Osteoblast (primary cell): ENCODE measurements at regions not wholly inside any gene's neighbourhood (a gene's known extent, or its start where the extent isn't known, plus 50 kb on each side); places are given as distances from the start of the nearest gene placed in this dataset.

Experiments used
- DNase-seq: peaks from one replicate; pipeline ENCODE4 v3.0.0; 2011; ENCODE audit warnings: low spot score, mixed read lengths; ENCODE audit not compliant: insufficient read length; ENCODE audit errors: missing footprints
- H2AFZ ChIP-seq: 2 replicates; pipeline ENCODE4 v1.6.0; 2011; ENCODE audit warnings: mild to moderate bottlenecking, low read length
- H3K27ac ChIP-seq: 2 replicates; pipeline ENCODE4 v1.5.1; 2011; ENCODE audit warnings: mild to moderate bottlenecking, low read depth, low read length, moderate library complexity
- H3K27me3 ChIP-seq: 2 replicates; pipeline ENCODE4 v1.6.0; 2012; ENCODE audit warnings: mild to moderate bottlenecking, control low read depth, inconsistent platforms, low read length, moderate library complexity; ENCODE audit not compliant: insufficient read depth
- H3K36me3 ChIP-seq: 2 replicates; pipeline ENCODE4 v1.5.1; 2011; ENCODE audit warnings: mild to moderate bottlenecking, low read length, control low read depth, moderate library complexity; ENCODE audit not compliant: insufficient read depth
- H3K4me1 ChIP-seq: 2 replicates; pipeline ENCODE4 v1.5.1; 2011; ENCODE audit warnings: mild to moderate bottlenecking, low read length, control low read depth, moderate library complexity; ENCODE audit not compliant: insufficient read depth
- H3K4me2 ChIP-seq: 2 replicates; pipeline ENCODE4 v1.6.0; 2011; ENCODE audit warnings: mild to moderate bottlenecking, low read length; ENCODE audit not compliant: insufficient read depth
- H3K4me3 ChIP-seq: fragments of 200-600 bp; sonication (generic); 3 replicates; pipeline ENCODE4 v1.5.1; 2012; ENCODE audit warnings: mild to moderate bottlenecking, low read length, inconsistent platforms; ENCODE audit not compliant: insufficient read depth
- H3K79me2 ChIP-seq: 2 replicates; pipeline ENCODE4 v1.6.0; 2012; ENCODE audit warnings: mild to moderate bottlenecking, low read length, control low read depth, inconsistent platforms; ENCODE audit not compliant: insufficient read depth
- H3K9me3 ChIP-seq: 2 replicates; pipeline ENCODE4 v1.5.1; 2011; ENCODE audit warnings: low read depth, low read length, control low read depth
- H4K20me1 ChIP-seq: 2 replicates; pipeline ENCODE4 v1.6.0; 2012; ENCODE audit warnings: mild to moderate bottlenecking, low read length, control low read depth; ENCODE audit not compliant: insufficient read depth
- TF ChIP-seq, protein P1 (sequence below): IDR thresholded peaks from 2 replicates; pipeline ENCODE4 v1.5.1; 2011; ENCODE audit warnings: mild to moderate bottlenecking, low read depth, low read length, moderate library complexity; ENCODE audit errors: extremely low read depth

DNA sequence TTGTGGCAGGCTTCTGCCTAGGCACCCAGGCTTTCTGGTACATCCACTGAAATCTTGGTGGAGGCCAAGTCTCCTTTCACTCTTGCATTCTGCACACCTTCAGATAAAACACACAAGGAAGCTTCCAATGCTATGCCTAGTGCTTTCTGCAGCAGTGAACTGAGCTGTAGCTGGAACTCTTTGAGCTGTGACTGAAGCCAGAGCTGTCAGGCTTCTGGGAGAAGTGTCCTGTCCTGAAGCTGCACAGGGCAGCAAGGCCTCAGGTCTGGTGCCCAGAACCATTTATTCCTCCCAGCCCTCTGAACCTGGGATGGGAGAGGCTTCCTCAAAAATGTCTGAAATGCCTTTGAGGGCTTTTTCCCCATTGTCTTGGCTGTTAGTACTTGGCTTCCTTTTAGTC lies 941.7 kb downstream of the LRFN5 start:
- no peak overlapping the region for H2AFZ ChIP-seq
- DNase-seq: no peak
- H3K36me3 ChIP-seq: no peaks in the 10 kb centered on the region
- H3K4me2 ChIP-seq: no peak overlapping the region
- no peak overlapping the region for H3K4me3 ChIP-seq
- H3K27ac ChIP-seq: no peak overlapping the region
- TF ChIP-seq, protein P1, sequence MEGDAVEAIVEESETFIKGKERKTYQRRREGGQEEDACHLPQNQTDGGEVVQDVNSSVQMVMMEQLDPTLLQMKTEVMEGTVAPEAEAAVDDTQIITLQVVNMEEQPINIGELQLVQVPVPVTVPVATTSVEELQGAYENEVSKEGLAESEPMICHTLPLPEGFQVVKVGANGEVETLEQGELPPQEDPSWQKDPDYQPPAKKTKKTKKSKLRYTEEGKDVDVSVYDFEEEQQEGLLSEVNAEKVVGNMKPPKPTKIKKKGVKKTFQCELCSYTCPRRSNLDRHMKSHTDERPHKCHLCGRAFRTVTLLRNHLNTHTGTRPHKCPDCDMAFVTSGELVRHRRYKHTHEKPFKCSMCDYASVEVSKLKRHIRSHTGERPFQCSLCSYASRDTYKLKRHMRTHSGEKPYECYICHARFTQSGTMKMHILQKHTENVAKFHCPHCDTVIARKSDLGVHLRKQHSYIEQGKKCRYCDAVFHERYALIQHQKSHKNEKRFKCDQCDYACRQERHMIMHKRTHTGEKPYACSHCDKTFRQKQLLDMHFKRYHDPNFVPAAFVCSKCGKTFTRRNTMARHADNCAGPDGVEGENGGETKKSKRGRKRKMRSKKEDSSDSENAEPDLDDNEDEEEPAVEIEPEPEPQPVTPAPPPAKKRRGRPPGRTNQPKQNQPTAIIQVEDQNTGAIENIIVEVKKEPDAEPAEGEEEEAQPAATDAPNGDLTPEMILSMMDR: no peak
- no peaks in the 10 kb centered on the region for H3K4me1 ChIP-seq
- H3K27me3 ChIP-seq: no peaks in the 10 kb centered on the region
- no peaks in the 10 kb centered on the region for H3K9me3 ChIP-seq
- no peaks in the 10 kb centered on the region for H3K79me2 ChIP-seq
- H4K20me1 ChIP-seq: no peaks in the 10 kb centered on the region

DNA sequence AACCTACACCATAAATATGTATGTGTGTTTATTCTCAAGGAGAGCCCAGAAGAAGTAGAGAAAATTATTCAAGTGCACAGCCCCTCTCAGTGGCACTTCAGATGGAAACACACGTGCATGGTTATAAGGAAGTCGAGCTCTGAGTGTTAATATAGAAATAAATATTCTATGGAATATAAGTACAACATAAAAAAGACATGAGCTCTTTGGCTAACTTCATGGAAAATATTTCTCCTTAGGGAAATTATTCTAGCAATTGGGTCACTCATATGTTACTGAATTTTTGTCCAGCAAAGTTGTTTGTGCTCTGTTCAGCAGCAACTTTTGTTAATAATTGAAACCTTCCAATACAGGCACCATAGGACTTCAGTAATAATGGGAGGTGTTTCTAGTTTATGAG lies 939.0 kb downstream of the LRFN5 start:
- Histone ChIP-seq H3K4me3 (no peak overlapping the region), H3K27ac (no peak overlapping the region), H4K20me1 (no peaks in the 10 kb centered on the region), H3K79me2 (no peaks in the 10 kb centered on the region), H2AFZ (no peak overlapping the region), H3K27me3 (no peaks in the 10 kb centered on the region), H3K36me3 (no peaks in the 10 kb centered on the region), H3K4me2 (no peak overlapping the region), H3K4me1 (no peaks in the 10 kb centered on the region), H3K9me3 (no peaks in the 10 kb centered on the region)
- no peak for DNase-seq
- TF ChIP-seq, protein P1: no peak

DNA sequence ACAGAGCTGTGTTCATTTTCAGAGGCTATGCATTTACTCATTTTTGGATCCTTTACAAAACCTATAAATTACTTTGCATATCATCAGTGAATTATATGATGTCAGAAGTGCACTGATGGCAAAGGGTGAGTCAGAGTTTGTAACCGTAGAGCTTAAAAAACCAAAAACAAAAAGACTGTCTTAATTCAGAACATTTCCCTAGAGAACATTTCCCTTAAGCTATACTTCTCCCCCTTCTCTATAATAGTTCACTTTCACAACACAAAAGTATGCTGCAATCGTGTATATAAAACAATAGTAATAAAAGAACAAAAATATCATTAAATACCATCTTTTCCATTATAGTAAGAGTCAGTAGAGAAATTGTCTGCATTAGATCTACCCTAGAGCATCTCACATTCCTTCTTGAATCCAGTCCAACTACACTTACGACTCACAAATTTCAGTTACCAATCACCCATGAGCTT lies 934.9 kb downstream of the LRFN5 start:
- no peak overlapping the region for H2AFZ ChIP-seq
- H3K9me3 ChIP-seq: no peaks in the 10 kb centered on the region
- no peaks in the 10 kb centered on the region for H3K4me1 ChIP-seq
- H3K4me2 ChIP-seq: no peak overlapping the region
- H4K20me1 ChIP-seq: no peaks in the 10 kb centered on the region
- no peaks in the 10 kb centered on the region for H3K36me3 ChIP-seq
- TF ChIP-seq, protein P1: no peak
- H3K4me3 ChIP-seq: no peak overlapping the region
- no peak overlapping the region for H3K27ac ChIP-seq
- no peak for DNase-seq
- no peaks in the 10 kb centered on the region for H3K79me2 ChIP-seq
- no peaks in the 10 kb centered on the region for H3K27me3 ChIP-seq

DNA sequence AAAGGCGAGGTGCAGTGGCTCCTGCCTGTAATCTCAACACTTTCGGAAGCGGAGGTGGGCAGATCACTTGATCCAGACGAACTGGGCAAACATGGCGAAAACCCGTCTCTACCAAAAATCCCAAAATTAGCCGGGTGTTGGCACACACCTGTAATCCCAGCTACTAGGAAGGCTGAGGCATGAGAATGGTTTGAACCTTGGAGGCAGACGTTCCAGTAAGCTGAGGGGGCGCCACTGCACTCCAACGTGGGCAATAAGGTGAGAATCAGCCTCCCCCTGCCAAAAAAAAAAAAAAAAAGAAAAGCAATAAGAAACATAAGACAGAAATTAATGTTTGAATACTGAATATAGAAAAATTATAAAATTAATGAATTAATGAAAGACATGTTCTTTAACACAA lies 928.7 kb downstream of the LRFN5 start:
- H3K4me1 ChIP-seq: no peaks in the 10 kb centered on the region
- H4K20me1 ChIP-seq: no peaks in the 10 kb centered on the region
- no peak overlapping the region for H3K4me2 ChIP-seq
- no peaks in the 10 kb centered on the region for H3K9me3 ChIP-seq
- H3K4me3 ChIP-seq: no peak overlapping the region
- DNase-seq: no peak
- TF ChIP-seq, protein P1: no peak
- no peaks in the 10 kb centered on the region for H3K36me3 ChIP-seq
- H3K79me2 ChIP-seq: no peaks in the 10 kb centered on the region
- H3K27ac ChIP-seq: no peak overlapping the region
- no peaks in the 10 kb centered on the region for H3K27me3 ChIP-seq
- no peak overlapping the region for H2AFZ ChIP-seq
